ENCODE measurements at regions not wholly inside any gene's neighbourhood (a gene's known extent, or its start where the extent isn't known, plus 50 kb on each side); places are given as distances from the start of the nearest gene placed in this dataset.

GRCh38 chr20:36824142-36824940 lies 50.8 kb upstream of the DSN1 start:
- no peak for DNase-seq

- DNase-seq: peak; percentile 48
These were observed 50.4 kb upstream of the TLDC2 start for GRCh38 chr20:36825385-36826104.

Measured in right hindlimb (tissue), 1 donor.